HUES64 (cell line): ENCODE measurements at regions not wholly inside any gene's neighbourhood (a gene's known extent, or its start where the extent isn't known, plus 50 kb on each side); places are given as distances from the start of the nearest gene placed in this dataset.

Experiments
- H3K27ac ChIP-seq: 2 replicates; pipeline ENCODE4 v1.7.0; 2013; ENCODE audit warnings: low read depth, low read length, inconsistent platforms
- H3K27me3 ChIP-seq: 2 replicates; pipeline ENCODE4 v1.6.1; 2013; ENCODE audit warnings: mild to moderate bottlenecking, low read length; ENCODE audit not compliant: insufficient read depth
- H3K36me3 ChIP-seq: 2 replicates; pipeline ENCODE4 v1.6.1; 2013; ENCODE audit warnings: mild to moderate bottlenecking, low read length; ENCODE audit not compliant: insufficient read depth
- H3K4me1 ChIP-seq: 2 replicates; pipeline ENCODE4 v1.6.1; 2013; ENCODE audit warnings: mild to moderate bottlenecking, low read length, moderate library complexity; ENCODE audit not compliant: insufficient read depth
- H3K4me3 ChIP-seq: 2 replicates; pipeline ENCODE4 v1.5.1; 2013; ENCODE audit warnings: mild to moderate bottlenecking, low read length, moderate library complexity
- H3K9ac ChIP-seq: 2 replicates; pipeline ENCODE4 v1.6.1; 2013; ENCODE audit warnings: mild to moderate bottlenecking, low read depth, low read length
- H3K9me3 ChIP-seq: 2 replicates; pipeline ENCODE4 v1.6.1; 2013; ENCODE audit warnings: low read depth, low read length; ENCODE audit not compliant: insufficient read depth
- WGBS: fragments of 150-250, 120-280 bp; methylation state at CpG from one replicate; pipeline ENCODE4 v1.1.7; 2013; ENCODE audit warnings: missing lambda C conversion rate; 5-methylcytosine and 5-hydroxymethylcytosine counted together

- H3K36me3 ChIP-seq, result no peaks in the 10 kb centered on the region
- no peak overlapping the region for H3K4me3 ChIP-seq
- no peak overlapping the region for H3K9ac ChIP-seq
- 92% methylated on average over 5 of the region's 5 CpGs for WGBS
- H3K9me3 ChIP-seq, result no peaks in the 10 kb centered on the region
- H3K27ac ChIP-seq, result no peak overlapping the region
- no peaks in the 10 kb centered on the region for H3K27me3 ChIP-seq
- peaks cover 3% of the 10 kb centered on the region; the same call in 1 of the 2 replicates for H3K4me1 ChIP-seq
These were observed 482.5 kb downstream of the BCL11A start for GRCh38 chr2:60070736-60071489.

GRCh38 chr2:60070196-60070595 lies 483.3 kb downstream of the BCL11A start:
- no peak overlapping the region for H3K27ac ChIP-seq
- H3K4me1 ChIP-seq, result peaks cover 3% of the 10 kb centered on the region; the same call in 1 of the 2 replicates
- H3K36me3 ChIP-seq, result no peaks in the 10 kb centered on the region
- H3K27me3 ChIP-seq, result no peaks in the 10 kb centered on the region
- WGBS, result 60% methylated on average over 3 of the region's 5 CpGs
- H3K9me3 ChIP-seq, result no peaks in the 10 kb centered on the region
- H3K4me3 ChIP-seq, result no peak overlapping the region
- H3K9ac ChIP-seq, result no peak overlapping the region

DNA sequence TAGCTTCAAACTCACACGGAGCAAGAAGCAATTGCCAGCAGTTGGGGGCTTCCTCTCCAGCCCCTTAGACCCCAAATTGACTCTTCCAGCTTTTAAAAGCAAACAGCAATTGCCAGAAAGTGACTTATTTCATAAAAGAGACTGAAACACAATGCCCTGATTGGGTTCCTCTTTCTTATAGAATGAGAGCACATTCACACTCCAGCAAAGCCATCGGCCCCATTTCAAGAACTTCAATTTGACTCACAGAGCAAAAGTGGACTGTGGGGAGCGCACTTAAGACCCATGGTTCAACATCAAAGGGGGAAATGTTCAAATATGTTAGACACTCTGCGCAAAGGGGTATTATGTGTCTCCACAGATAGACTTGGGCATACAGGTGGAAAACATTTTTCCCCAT lies 484.7 kb downstream of the BCL11A start:
- no peaks in the 10 kb centered on the region for H3K36me3 ChIP-seq
- no peak overlapping the region for H3K4me3 ChIP-seq
- no peaks in the 10 kb centered on the region for H3K9me3 ChIP-seq
- no peak overlapping the region for H3K27ac ChIP-seq
- 78% methylated on average over 4 of the region's 4 CpGs for WGBS
- no peaks in the 10 kb centered on the region for H3K27me3 ChIP-seq
- peaks cover 8% of the 10 kb centered on the region; the same call in 1 of the 2 replicates for H3K4me1 ChIP-seq
- H3K9ac ChIP-seq, result no peak overlapping the region

DNA sequence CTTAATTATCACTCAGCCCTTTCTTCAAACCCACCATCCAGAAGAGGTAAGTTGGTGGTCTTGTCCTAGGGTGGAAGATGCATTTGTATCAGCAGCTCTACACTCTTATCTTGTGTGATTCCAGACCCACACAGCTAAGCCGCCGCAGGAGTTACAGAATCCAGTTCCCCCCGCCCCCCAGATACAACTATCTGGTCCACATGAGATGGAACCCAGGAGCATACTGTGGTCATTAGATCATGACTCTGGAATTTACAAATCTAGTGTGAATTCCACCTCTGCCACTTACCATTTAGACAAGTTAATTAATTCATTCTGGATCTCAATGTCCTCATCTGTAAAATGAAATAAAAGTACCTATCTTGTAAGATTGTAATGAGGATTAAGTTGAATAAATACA lies 486.4 kb downstream of the BCL11A start:
- no peaks in the 10 kb centered on the region for H3K36me3 ChIP-seq
- WGBS, result 80% methylated on average over 3 of the region's 3 CpGs
- no peak overlapping the region for H3K4me3 ChIP-seq
- no peaks in the 10 kb centered on the region for H3K9me3 ChIP-seq
- H3K27me3 ChIP-seq, result no peaks in the 10 kb centered on the region
- H3K27ac ChIP-seq, result no peak overlapping the region
- H3K9ac ChIP-seq, result no peak overlapping the region
- peaks cover 8% of the 10 kb centered on the region; the same call in 1 of the 2 replicates for H3K4me1 ChIP-seq

DNA sequence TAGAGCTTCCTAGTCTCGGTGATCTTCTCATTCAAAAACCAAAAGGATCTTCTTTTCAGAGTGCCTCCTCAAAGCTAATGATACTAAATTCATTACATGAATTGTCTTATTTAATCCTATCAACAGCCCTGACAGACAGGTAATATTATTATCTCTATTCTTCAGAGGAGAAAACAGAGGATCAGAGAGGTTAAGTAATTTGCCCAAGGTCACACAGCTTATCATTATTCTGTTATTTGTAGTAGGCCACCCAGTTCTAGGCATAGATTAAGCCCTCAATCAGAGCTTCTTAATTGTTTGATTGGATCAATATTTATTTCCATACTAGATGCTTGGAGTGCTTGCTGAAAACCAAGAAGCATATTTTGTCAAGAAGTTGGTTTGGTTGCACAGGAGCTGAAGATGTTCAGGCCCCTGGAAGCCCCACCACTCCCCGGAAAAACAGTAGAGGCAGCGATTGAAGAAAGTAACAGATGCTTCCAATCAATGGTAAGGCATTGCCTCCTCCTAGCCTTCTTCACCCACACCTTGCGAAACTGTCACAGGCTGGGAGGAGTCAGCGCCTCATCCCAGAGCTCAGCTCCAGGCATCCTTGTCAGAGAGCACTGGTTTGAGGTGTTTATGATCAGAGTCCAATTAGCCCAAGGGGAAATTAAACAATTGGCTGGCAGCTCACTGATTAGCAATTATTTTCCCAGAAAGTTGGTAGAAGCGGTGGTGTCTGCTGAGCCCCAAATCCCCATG lies 487.2 kb downstream of the BCL11A start:
- Histone ChIP-seq H3K27ac (no peak overlapping the region), H3K36me3 (no peaks in the 10 kb centered on the region), H3K27me3 (no peaks in the 10 kb centered on the region), H3K4me1 (peaks cover 8% of the 10 kb centered on the region), H3K9ac (no peak overlapping the region), H3K9me3 (no peaks in the 10 kb centered on the region), H3K4me3 (no peak overlapping the region)
- 93% methylated on average over 6 of the region's 6 CpGs for WGBS

DNA sequence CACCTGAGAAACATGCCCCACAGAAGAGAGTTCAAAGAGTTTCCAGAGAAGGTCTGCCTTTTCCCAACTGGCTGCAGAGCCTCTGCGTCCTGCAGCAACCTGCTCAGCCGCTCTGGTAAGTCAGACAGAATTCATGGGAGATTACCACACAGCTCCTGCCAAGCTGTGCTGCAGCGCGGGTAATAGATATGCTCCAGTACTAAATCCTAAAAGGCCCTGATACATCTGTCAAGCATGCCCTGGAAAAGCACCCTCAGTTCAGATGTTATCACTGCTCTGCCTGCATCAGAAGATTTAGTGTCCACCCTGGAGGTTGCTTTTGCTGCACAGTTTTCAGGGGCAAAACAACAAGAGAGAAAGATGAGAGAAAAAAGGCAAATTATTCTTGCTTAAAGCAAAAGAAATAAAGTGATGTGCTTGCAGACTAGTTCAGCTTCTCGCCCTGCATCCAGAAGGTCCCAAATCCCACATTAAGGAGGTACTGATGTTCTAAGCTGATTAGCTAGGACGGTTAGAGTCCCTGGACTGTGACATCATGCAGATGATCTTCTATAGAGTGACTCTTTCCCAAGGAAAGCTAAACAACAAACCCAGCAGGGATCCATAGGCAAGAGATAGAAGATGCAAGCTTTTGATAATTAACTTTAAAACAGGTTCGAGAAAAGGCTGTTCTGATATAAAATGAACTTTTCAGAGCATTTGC lies 488.6 kb downstream of the BCL11A start:
- H3K36me3 ChIP-seq, result no peaks in the 10 kb centered on the region
- WGBS, result 73% methylated on average over 7 of the region's 7 CpGs

DNA sequence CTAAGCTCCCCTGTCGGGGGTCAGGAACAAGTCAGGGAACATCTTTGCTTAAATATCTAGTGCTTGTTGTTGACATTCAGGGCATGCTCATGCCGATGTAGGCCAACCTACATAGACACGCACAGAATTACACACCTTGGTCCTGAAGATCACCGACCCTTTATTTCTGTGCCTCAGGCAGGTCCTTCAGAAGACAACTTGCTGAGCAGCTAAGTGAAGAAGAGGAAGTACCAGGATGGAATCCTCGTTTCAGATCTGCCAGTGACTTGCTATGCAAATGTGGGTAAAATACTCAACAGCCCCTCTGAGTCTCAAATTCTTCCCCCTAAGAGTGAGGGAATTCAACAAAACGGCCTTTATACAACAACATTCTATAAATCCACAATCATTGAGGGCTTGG lies 494.7 kb downstream of the BCL11A start:
- H3K27me3 ChIP-seq, result no peaks in the 10 kb centered on the region
- no peaks in the 10 kb centered on the region for H3K36me3 ChIP-seq
- WGBS, result 80% methylated on average over 6 of the region's 6 CpGs
- H3K27ac ChIP-seq, result no peak overlapping the region
- H3K9me3 ChIP-seq, result no peaks in the 10 kb centered on the region
- H3K4me1 ChIP-seq, result peaks cover under 1% of the 10 kb centered on the region; the same call in 1 of the 2 replicates
- no peak overlapping the region for H3K4me3 ChIP-seq
- no peak overlapping the region for H3K9ac ChIP-seq

More for the DNA sequence above, 488.6 kb downstream of the BCL11A start:
- Histone ChIP-seq H3K9ac (no peak overlapping the region), H3K4me1 (peaks cover 5% of the 10 kb centered on the region), H3K4me3 (no peak overlapping the region), H3K9me3 (no peaks in the 10 kb centered on the region), H3K27me3 (no peaks in the 10 kb centered on the region), H3K27ac (no peak overlapping the region)

- no peak overlapping the region for H3K27ac ChIP-seq
- H3K9ac ChIP-seq, result no peak overlapping the region
- H3K4me3 ChIP-seq, result no peak overlapping the region
- H3K36me3 ChIP-seq, result no peaks in the 10 kb centered on the region
- no peaks in the 10 kb centered on the region for H3K9me3 ChIP-seq
- WGBS, result 79% methylated on average over 6 of the region's 6 CpGs
- H3K4me1 ChIP-seq, result peaks cover 16% of the 10 kb centered on the region; the same call in 1 of the 2 replicates
- no peaks in the 10 kb centered on the region for H3K27me3 ChIP-seq
These were observed 498.7 kb downstream of the BCL11A start for GRCh38 chr2:60054571-60055340.

DNA sequence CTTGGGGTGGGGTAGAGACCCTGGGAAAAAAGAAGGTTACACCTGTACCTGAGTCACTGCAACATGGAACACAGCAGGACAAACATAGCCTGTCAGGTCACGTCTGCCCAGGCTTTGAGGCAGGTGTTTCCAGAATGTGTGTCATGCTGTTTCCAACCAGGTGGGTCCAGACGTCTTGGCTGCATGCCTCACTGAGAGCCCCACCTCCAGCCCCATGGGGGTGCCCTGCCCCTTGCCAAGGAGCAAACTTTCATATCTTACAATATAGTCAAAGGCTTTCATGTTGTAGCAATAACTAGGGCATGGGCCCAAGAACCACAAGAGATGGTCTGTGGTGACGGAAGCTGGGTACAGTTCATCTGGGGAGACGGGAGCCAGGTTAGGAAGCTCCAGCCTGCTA lies 499.7 kb downstream of the BCL11A start:
- Histone ChIP-seq H3K9ac (no peak overlapping the region), H3K9me3 (no peaks in the 10 kb centered on the region), H3K36me3 (no peaks in the 10 kb centered on the region), H3K4me3 (no peak overlapping the region), H3K27me3 (no peaks in the 10 kb centered on the region), H3K4me1 (peaks cover 16% of the 10 kb centered on the region; the same call in 1 of the 2 replicates), H3K27ac (no peak overlapping the region)
- WGBS, result 93% methylated on average over 4 of the region's 4 CpGs

DNA sequence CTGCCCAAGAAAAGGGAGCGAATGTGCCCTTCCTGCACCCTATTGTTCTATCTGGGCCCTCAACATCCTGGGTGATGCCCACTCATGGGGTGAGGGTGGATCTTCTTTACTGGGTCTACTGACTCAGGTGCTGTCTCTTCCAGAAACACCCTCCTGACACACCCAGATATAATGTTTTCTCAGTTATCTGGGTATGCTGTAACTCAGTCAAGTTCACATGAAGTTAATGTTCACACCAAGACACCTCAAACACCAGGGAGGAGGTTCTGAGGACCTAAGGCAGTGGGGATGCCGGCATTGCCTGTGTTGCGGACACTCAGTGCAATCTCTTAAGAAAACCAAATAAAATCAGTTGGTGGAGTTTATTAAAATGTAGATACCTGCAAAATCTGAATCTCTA lies 500.9 kb downstream of the BCL11A start:
- H3K27ac ChIP-seq, result no peak overlapping the region

More for the DNA sequence above, 500.9 kb downstream of the BCL11A start:
- H3K9ac ChIP-seq, result no peak overlapping the region
- H3K9me3 ChIP-seq, result no peaks in the 10 kb centered on the region
- H3K4me1 ChIP-seq, result peaks cover 16% of the 10 kb centered on the region; the same call in 1 of the 2 replicates
- no peak overlapping the region for H3K4me3 ChIP-seq
- WGBS, result 89% methylated on average over 1 of the region's 3 CpGs
- H3K36me3 ChIP-seq, result no peaks in the 10 kb centered on the region
- H3K27me3 ChIP-seq, result no peaks in the 10 kb centered on the region
